ENCODE measurements at regions not wholly inside any gene's neighbourhood (a gene's known extent, or its start where the extent isn't known, plus 50 kb on each side); places are given as distances from the start of the nearest gene placed in this dataset.

DNA sequence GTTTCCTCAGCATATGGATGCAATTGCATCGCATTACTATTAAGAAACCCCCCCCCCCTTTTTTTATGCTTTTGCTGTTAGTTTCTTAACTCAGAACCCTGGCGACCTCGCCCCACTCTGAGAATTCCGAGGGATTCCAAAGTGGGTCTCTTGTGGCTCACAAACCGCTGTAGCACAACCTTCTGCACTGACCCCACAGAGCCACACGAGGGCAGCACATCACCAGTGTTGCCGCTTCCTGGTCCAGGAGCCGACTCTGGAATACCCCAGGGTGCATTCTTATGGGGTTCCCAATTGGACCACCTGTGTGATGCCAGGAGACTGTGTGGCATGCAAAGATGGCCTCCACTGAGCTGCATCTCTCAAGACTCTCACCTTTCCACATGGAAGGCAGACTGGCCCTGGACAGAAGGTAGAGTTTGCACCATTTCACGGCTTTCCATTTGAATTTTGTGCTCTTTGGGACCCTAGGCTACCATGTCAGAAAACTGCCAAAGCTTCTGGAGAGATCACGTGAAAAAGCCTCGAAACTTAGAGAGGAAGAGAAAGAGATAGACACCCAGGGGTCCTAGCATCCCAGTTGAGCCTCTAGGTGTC, 432.7 kb upstream of the ASIC2 start:
- peak; percentile 4 for DNase-seq

DNA sequence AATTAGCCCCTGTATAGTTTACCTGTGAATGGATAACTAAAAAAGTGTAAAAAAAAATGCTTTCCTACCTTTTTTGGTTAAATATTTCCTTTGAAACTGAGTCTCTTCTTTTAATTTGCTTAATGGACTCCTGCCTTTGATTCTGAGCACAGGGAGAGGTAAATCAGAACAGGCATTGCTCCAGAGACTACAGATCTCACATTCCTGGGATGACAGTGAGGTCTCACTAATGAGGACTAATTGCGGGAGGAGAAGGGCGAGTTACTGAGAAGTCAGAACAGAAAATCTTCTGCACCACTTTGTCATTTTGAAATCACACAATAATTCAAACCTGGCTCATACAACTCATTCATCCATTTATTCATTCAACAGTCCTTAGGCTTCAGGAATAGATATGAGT, 437.0 kb upstream of the ASIC2 start:
- DNase-seq: no peak

DNA sequence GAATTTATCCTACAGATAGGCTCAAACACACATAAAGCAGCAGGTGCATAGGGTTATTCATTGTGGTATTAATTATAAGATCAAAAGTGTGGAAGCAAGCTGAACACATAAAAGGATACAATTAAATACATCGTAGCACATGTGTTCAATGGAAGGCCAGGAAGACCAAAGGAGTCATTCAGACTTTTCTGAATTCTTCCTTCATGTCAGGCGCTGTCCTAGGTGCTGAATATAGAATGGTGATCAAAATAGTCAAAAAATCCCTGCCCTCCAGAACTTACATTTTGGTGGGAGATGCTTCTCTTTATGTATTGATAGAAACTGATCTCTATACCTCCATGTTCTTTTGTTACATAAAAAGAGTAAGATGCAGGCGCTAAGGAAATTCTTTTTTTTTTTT, 439.0 kb upstream of the ASIC2 start:
- DNase-seq: no peak

DNA sequence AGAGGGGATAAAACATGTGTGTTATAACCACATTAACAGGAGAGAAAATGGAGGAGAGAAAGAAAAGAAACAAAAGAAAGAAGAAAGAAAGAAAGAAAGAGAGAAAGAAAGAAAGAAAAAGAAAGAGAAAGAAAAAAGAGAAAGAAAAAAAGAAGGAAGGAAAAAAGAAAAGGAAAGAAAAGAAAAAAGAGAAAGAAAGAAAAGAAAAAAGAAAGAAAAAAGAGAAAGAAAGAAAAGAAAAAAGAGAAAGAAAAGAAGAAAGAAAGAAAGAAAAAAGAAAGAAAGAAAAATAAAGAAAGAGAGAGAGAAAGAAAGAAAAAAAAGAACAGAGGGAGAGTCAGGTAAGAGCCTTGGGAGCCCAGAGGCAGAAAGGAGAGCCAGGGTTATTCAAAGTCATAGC, 446.6 kb upstream of the ASIC2 start:
- no peak for DNase-seq

DNA sequence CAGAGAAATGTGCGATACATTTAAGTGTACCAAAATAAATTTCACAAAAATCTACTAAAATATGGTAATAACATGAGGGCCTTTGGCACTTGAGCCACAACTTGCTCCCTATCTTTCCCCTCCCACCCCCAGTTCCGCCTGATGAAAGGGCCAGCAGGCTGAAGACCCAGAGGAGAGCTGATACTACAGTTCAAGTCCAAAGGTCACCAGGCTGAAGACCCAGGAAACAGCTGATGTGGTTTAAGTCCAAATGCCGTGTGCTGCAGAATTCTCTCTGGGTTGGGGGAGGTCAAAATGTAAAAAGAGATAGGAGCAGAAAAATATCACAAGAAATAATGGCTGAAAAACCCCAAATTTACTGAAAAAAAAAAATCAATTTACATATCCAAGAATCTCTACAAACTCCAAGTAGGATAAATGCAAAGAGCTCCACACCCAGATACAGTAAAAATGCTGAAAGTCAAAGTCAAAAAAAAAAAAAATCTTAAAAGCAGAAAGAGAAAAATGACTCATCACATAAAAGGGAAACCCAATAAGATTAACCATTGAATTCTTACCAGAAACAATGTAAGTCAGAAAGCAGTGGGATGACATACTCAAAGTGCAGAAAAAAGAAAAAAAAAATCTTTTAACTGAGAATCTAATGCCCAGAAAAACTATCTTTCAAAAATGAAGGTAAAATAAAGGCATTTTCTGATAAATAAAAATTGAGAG, 452.1 kb upstream of the ASIC2 start:
- DNase-seq: no peak

DNA sequence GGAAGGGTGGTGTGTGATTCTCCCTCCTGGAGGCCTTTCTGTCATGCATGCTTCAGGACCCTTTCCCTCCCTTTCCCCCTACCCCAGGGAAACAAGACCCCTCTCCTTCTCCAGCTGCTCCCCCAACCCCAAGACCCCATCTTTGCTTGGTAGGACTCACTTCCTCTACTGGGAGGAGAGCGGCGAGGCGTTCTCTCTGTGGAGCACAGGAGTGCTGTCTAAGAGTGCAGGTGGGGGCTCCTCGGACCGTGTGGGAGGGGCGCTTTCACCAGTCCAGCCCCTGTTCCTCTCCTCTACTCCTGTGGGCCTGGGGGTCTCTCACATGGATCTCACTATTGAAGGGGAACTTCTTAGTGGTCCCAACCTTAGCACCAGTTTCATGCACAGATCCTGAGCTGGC, 456.1 kb upstream of the ASIC2 start:
- DNase-seq: no peak

DNA sequence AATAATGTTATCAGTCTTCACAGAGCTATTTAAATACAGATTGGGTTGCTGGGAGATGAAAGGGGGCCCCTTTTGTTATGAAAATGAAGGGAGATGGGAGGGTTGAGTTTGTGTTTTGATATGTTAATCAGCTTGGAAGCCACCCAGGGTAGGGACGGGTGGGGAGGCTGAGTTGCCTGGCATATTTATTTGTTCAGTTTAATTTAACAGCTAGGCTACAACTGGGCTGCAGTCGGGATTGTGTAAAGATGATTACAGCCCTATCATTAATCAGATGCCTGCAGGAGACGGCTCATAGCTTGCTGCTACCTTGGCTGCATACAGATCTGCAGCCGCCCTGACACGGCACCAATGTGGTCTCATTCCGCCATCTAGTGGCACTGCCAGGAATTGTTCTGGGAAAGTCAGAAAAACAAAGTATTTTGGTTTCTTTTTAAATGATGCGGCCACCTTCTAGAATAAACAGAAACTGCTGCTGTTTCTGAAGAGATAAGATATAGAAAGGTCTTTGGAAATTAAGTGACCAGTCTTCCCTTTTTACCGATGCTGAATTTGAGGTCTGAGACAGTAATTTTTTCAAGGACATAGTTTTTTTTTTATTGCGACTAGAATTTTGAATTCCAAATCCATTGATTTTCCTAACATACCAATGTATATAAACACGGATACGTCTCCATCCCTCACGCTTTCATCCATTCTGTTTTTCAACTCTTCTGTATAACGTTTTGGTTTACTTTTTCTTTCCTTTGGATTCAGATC, 458.0 kb upstream of the ASIC2 start:
- peak; percentile 58 for DNase-seq

DNA sequence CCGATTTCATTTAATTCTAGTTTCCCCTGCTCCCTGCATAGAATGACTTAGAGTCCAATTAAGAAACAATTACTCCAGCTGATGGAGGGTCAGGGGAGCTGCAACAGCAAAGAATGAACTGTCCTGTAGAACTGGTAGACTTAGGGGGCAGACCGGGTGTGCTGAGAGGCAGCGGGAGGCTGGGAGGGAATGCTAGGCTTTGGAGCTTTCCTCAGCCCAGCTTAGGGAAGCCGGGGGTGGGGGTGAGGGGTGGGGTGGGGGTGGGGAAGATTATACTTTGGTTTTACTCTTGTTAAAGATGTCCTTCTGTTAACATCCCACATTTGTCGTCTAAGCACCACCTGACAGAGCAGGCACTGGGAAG, 458.6 kb upstream of the ASIC2 start:
- DNase-seq: no peak

DNA sequence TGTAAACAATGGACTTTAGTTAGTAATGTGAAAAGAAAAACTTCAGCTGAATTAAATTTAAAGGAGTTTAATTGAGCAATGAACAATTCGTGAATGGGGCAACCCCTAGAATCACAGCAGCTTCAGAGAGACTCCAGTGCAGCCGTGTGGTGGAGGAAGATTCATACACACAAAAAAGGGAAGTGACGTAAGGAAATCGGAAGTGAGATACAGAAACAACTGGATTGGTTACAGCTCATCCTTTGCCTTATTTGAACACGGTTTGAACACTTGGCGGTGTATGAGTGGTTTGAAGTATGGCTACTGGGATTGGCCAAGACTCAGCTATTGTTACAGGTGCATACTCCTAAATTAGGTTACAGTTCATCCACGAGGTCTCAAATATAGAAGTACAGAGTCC, 460.4 kb upstream of the ASIC2 start:
- no peak for DNase-seq

DNA sequence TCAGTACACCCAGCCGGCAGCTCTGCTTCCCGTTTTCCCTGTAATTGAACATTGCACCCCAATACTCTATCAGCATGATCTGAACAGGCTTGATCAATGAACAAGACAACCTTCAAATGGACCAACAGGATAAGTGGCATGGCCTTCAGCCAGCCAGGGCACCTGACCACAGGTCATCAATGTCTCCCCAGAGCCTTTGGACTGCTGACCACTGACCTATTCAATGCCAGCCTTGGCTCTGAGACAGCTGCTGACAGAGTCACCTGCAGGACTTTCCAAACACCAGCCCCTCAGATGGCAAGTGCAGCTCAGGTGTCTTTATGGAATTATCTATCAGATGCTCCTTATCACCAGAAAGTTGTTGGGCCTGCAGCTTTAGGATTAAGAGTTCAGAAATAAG, 462.9 kb upstream of the ASIC2 start:
- DNase-seq: no peak

DNA sequence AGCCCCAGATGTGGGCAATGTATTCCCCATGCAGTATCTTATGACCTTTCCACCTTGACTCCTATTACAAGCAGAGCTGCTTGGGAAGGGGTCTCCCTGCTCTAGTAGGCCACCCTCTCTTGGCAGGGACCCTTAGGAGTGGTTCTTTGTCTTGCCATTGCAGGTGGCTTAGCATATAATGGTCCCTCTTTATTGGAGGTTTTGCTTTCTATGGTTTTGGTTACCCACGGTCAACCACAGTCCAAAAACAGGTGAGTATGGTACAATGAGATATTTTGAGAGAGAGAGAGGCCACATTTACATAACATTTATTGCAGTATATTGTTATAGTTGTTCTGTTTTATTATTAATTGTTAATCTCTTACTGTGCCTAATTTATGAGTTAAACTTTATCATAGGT, 472.8 kb upstream of the ASIC2 start:
- DNase-seq: no peak

DNA sequence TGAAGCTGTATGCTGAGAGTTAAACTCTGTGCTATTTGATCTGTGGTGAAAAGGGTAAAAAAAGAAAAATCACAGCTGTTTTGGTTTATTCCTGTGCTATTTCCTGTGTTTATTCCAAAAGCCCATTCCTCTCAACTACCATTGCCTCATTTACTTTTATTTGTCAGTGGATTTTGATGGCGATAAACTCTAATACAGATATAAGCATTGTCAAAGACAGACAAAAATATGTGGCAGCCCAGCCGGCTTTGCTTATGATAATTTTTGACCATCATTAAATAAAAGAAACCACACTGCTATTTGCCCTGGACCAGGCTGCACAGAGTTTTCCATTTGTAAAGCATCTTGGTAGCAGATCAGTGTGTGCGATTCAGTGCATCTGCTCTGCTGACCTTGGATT, 473.6 kb upstream of the ASIC2 start:
- no peak for DNase-seq

DNA sequence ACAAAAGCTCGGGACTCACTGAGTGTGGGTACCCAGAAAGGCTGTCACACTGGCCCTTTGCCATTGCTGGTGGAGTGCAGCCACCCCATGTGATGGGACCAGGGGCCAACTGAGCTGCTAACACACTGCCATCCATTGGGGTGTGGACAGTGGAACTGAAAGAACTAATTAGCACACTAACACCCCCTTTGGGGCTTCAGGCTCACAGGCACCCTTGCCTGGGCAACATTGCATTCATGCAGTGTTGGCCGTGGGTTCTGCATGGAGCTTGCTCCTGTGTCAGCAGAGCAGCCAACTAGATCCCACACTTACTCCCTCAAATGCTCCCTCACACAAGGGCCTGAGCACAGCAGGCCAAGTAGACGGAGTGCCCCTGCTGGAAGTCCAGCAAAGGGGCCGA, 476.0 kb upstream of the ASIC2 start:
- DNase-seq: no peak

DNA sequence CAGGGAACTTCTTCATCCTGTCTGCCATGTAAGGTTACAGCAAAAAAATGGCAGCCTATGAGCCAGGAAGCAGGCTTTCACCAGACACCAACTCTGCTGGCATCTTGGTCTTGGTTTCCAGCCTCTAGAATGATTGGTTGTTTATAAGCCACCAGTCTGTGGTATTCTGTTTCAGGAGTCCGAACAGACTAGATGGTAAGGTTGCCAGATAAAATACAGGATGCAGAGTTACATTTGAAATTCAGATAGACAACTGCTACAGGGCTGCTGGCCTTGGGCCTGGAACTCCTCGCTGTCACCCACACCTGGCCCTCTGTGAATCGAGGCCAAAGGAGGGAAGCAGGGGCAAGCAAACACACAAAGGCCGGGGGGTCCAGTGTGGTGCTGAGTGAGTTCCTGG, 478.8 kb upstream of the CCL2 start:
- DNase-seq: no peak

DNA sequence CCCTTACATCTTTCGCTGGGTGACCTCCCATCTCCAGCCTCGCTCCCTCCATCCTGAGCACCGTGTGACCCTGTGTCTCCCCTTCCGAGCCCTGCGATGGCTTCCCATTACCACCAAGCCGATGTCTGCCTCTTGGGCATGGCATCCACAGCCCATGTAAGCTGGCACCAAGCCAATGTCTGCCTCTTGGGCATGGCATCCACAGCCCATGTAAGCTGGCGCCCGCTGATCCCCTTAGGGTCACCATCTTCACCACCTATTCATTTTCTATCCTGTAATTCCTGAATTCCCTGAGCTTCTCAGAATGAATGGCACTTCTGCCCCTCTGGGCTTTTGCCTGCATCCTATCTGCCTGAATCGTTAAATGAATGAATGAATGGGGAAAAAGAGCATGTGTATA, 478.2 kb upstream of the CCL2 start:
- no peak for DNase-seq

DNA sequence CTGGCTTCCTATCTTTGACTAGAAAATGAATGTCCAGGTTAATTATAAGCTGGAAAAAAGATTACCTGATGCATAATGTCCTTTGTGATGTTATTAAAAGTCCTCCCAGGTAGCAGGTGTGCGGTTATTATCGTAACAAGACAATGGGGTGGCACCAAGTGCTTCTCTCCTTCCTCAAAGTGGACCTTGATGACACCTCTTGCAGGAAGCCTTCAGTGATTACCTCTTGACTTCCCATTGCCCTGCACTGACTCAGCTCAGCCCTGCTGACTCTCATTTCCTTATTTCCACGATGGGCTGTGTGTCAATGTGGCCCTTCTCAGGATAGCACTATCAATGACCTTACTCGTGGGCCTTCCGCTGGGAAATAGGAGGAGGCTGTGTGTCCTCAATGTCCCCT, 477.4 kb upstream of the CCL2 start:
- DNase-seq: no peak

DNA sequence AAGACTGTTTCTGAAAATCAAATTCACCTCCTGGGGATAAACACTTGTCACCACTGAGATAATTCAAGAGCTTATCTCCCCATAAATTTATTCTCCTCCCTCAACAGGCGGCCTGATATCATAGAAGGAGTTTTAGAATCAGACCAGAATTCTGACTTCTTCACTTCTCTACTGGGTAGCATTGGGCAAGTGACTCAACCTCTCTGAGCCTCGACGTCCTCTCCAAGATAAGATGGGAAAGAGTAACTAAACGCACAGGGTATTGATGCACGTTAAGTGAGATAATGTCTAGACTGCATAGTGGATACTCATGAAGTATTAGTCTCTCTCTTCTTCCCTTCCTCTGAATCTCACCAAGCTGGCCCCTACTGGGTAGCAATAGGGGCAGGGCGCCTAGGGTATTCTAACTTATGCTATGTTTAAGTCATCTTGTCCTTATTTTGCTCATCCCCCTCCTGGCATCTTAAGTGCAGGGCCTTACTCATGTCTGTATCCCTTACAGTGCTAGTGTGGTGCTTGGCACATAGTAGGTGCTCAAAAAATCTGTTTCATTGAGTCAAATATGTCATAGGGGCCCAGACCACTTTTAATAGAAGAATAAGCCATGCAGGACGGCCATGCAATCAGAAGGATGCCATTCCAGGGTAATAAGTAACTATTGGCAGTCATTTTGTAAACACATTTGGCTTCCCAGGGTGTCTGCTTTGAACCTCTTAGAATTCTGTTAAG, 476.4 kb upstream of the CCL2 start:
- no peak for DNase-seq

DNA sequence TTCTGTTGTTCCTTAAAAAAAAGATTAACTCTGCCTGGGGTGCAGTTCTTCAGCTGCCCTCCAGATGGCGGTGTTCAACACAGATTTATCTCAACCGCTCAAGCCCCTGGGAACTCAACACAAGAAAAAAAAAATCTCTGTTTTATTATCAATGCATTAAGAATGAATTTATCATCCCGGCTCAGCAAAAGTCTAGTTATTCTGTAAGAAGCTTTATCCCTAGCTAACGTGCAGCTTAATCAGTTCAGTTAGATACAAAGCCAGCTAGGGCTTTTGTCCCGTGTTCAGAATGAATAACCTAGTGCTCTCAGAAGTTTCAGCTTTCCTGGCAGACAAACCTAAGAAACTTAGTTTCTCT, 475.9 kb upstream of the CCL2 start:
- DNase-seq: peak; percentile 19

DNA sequence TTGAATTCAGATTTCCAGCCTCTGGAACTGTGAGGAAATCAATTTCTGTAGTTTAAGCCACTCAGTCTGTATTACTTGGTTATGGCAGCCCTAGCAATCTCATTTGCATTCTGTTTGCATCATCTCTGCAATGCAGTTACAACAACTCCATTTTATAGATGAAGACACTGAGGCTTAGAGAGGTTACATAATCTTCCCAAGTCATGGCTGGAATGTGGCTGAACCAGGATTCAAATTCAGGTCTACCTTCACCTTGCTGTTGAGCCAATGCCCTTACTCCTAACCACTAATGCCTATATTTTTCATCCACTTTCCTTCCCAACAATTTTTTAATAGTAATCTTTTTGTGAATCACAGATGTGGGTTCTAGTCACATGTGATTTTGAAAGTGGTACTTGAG, 469.8 kb upstream of the CCL2 start:
- no peak for DNase-seq

DNA sequence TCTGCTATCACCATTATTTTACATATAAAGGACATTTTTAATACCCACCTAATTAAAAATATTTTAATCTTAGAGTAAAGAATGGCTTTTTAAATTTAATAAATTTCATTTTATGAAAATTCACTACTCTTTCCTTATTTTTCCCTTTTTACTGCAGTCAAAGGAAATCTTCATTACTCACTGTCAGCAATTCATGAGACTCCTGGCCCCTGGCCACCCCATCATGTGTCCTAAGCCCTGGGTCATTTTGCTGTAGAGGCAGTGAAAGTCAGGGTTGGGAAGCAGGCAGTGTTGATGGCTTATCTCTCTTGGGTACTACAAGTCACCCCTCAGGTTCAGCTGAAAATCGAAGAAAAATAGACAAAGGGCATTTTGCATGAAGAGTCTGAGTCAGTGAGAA, 468.6 kb upstream of the CCL2 start:
- no peak for DNase-seq

DNA sequence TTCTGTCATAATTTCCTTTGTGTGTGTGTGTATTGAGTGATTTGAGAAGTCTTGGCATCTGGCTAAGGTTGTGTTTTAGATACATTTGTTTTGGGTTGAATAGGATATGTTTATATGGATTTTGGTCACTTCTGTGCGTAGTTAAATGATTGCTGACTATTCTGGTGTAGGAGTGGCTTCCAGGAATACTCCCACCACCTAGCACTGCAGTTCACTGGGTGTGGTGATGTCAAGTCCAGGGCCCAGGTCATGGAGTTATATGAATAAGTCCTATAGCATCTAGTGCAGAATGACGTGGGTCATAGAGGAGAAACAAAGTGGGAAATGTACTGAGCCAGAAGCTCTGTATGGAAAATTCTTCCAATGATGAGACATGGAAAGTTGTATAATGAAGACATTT, 465.4 kb upstream of the CCL2 start:
- no peak for DNase-seq

DNA sequence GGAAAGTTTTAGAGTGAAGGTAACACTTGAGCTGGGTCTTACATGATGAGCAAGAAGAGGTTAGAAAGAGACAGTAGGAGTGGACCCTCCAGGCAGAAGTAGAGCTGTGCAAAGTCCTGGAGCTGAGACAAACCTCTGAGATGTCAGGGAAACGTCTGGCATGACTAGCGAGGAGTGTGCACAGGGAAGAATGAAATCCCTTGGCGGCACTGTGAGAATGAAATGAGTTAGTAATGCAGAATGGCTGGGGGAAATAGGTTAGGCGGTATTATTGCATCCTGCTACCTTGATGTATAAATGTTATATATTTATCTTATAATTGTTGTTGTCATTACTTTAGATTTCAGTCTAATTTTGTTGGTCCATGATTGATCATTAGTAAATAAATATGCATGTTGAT, 457.9 kb upstream of the CCL2 start:
- no peak for DNase-seq

DNA sequence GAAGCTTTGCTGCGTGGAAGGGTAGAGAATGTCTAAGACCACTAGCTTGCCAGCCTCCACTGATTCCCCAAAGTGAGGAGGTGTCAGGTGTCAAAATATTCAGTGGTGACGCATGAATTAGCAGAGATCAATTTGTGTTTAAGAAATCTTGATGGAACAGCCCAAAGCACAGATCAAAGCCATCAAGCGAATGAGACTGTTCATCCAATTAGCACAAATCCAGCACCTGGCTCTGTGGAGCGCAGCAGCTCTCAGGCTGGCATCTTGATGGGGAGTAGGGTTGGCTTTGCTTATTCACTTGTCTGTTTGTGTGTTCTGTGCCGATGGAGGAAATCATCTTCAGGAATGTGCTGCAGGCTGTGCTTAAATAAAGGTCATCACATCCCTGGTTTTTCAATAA, 456.8 kb upstream of the CCL2 start:
- no peak for DNase-seq

All from activated gamma-delta T cell treated with Interleukin-2 at 50 U/mL for 16 hours (primary cell).